GM18873 (cell line): ENCODE measurements at regions not wholly inside any gene's neighbourhood (a gene's known extent, or its start where the extent isn't known, plus 50 kb on each side); places are given as distances from the start of the nearest gene placed in this dataset.

Experiments used
- ATAC-seq: cut with Tn5 transposase; IDR thresholded peaks from one replicate; pipeline ENCODE4 v1.9.1; 2021; ENCODE audit warnings: mild to moderate bottlenecking, moderate library complexity, moderate number of reproducible peaks; ENCODE audit not compliant: unreplicated experiment, low FRiP score

GRCh38 chr6:138550346-138550767 is 51.1 kb upstream of the NHSL1 start:
- ATAC-seq, result no peak

DNA sequence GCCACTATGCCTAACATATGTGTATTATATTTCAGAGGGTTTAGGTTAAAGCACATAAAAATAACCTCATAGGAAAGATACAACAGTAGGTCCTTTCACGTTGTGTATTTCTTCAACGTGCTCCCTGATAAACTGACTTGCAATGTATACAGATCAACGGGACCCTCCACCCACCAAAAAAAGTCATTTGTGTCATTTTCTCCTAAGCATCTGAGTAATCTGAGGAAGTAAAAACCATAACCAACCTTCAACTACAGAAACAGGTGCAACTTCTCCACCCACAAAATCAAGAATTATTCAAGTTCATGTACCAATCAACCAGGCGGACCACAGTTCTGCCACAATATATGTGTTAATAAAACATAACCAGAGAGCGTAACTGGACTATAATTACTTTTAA is 54.9 kb upstream of the NHSL1 start:
- no peak for ATAC-seq

GRCh38 chr6:138555421-138555988 is 56.2 kb upstream of the NHSL1 start:
- ATAC-seq, result no peak

GRCh38 chr6:138557147-138557546 is 57.9 kb upstream of the NHSL1 start:
- ATAC-seq, result no peak

DNA sequence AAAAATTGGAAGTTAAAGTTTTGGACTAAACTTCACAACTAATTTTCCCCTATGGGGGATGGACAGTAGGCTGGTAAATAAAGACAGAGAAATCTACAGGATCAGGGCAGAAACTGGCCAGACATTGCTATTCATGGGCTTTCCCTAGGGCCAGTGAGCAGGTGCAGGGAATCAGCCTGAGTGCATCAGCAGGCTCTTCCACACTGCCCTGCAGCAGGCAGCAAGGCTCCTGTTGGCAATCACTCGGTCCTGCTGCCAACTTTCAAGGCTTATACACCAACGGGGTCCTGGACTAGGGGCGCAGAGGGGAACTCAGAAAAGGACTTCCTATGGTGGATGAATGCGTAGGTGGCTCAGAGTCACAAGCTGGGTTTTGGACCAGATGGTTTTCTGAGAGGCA is 59.8 kb upstream of the NHSL1 start:
- ATAC-seq, result no peak

DNA sequence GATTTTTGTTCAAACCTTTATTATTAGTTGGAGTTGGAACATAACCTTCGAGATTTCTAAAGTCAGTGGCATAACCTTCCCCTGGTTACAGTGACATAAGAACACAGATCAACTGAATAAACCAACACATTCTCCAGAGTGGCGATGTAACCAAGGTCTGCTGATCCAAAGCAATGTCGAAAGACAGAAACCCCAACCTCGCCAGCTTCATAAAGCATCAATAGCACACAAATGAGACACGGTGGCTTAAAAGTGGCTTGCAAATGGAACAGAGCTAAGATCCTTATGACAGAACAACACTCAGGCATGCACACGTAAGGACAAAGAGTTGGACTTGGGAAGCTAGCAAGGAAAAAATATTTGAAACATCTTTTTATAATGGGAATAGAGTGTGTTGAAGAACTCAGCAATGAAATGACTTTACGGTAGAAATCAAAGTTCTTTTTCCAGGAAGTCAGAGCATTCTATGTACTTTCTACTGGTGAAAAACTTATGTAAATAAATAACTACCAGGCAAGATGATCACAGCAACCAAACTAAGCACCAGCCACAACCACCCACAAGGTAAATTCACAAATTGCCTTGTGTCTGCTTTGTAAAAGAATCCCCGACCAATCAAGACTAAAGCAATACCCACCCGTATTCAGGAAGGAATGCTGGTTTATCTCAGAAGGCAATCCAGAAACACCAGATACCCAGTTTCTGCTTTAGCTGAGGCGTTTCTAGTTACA is 61.0 kb upstream of the NHSL1 start:
- ATAC-seq, result no peak

DNA sequence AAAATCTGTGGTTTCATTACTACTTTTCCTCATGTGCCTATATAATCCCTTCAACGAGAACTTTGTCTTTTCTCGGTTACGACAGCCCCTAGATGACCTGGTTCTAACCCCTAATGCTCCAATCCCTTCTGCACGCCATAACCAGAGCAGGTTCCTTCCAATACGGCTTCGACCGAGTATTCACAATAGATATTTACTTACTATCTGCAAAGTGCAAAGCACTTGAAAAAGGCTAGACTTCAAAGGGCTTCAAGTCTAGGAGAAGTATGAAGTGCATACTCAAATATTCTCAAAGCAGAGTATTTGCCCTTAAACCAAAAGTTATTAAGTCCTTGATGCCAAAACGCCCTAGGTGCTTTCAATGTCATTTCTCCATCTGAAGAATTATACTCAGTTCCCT is 63.4 kb upstream of the NHSL1 start:
- ATAC-seq, result no peak

GRCh38 chr6:138563231-138563630 is 63.9 kb upstream of the NHSL1 start:
- ATAC-seq, result no peak

DNA sequence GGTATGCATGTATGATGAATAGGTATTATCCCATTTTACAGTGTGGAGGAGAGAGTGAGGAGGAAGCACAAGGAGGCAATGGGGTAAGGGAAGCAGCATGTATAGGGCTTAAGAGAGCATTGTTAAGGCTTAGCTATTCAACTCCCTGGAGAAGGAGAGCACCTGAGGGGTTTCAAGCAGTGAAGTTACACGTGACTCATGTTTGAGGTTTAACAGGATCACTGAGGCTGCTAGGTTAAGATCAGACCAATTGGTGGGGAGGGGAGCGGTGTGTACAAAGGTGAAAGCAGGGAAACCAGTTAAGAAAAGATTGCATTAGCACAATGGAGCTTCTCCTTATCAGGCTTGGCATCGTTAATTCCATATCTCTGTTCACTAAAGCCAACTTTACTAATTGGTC is 64.4 kb upstream of the NHSL1 start:
- no peak for ATAC-seq

GRCh38 chr6:138564170-138564721 is 65.0 kb upstream of the NHSL1 start:
- no peak for ATAC-seq

DNA sequence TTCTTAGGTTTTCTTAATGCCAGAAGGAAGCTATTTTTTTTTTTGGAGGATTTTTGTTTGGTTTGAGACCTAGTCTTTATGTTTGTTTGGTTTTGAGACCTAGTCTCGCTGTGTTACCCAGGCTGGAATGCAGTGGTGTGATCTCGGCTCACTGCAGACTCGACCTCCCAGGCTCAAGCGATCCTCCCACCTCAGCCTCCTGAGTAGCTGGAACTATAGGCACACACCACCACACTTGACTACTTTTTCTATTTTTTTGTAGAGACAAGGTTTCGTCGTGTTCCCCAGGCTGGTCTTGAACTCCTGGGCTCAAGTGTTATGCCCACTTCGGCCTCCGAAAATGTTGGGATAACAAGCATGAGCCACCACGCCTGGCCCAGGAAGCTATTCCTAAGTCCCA is 67.8 kb upstream of the NHSL1 start:
- ATAC-seq, result no peak

GRCh38 chr6:138568997-138569396 is 69.7 kb upstream of the NHSL1 start:
- no peak for ATAC-seq

- no peak for ATAC-seq
Measured at GRCh38 chr6:138569554-138569953, 70.3 kb upstream of the NHSL1 start.

GRCh38 chr6:138569970-138570724 is 70.9 kb upstream of the NHSL1 start:
- no peak for ATAC-seq

- no peak for ATAC-seq
Measured at GRCh38 chr6:138570725-138571029, 71.4 kb upstream of the NHSL1 start.

DNA sequence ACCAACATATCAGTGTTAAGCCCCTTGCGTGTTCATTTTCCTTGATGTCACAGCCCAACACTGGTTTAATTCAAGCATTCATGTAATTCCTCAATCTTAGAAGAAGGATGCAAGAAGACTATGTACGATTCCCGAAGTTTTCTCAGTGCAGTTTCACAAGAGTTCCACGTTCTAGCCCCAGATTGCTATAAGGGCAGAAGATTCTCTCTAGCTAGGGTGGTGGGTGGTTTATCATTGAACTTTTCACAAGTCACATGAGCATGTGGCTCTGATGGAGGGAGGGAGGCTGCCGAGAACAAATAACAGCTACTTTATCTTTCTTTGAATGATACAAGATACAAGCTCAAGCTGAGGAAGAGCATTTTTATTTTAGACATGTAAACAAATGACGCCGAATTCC is 71.9 kb upstream of the NHSL1 start:
- ATAC-seq, result no peak

DNA sequence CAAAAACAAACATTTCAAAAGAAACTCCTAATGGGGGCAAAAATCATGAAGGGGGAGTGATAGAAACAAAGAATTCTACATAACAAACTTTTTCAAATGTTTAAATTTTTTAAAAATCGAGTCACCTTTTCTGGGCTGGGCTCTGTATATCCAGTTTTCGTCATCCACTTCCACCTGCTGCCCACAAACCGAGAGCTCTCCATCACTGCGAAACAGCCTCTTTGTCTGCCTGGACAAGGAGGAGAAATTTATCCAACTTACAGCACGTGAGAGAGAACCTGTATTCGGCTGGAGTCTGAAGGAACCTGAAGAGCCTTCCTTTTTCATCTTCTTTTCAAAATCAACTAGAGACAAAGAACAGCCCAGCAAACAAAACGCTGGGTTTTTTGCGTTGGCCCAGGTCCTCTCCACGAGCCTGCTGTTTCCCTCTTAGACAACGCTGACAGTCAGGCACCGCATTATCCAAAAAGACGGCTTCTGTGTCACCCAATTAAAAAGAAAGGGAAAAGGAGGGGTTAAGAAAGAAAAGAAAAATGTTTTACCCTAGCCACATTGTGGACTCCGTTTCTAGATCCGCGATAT is 72.4 kb upstream of the NHSL1 start:
- no peak for ATAC-seq

GRCh38 chr6:138572167-138572875 is 73.0 kb upstream of the NHSL1 start:
- ATAC-seq, result no peak

DNA sequence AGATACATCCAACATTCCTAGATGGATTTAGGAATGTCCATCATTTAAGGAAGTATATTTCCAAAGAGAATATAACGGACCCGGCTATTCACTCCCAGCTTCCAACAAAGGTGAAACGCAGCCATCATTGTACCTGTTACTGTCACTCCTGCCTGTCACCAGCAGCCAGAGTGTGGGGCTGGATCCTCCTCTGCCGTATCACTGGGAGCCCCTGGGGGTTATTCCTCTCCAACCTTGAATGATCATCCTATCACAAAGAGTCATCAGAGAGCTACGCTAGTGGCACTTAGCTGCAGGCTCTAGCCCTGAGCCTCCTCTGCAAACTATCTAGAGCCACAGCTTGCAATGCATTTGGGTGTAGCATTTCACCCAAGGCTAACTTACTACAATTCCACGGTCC is 73.6 kb upstream of the NHSL1 start:
- ATAC-seq, result no peak

DNA sequence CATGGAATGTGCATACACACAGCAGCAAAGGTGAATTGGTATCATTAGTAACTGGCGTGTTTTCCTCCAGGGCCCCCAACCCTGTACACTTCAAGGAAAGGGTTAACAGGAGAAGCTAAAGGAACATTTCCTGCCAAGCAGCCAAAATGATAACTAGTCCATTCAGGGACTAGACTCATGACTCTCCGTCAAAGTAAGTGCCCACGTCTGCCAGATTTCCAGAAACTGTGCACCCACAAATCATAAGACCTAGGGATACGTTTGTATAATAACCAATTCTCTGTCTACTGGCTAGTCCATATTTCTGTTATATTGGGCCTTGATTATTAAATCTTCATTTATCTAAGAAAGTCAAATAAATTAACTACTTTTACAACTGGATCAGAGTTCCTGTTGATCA is 76.0 kb upstream of the NHSL1 start:
- no peak for ATAC-seq

- no peak for ATAC-seq
Measured at GRCh38 chr6:138576313-138576712, 77.0 kb upstream of the NHSL1 start.
